Body of pancreas (tissue), 4 donors: ENCODE measurements at regions not wholly inside any gene's neighbourhood (a gene's known extent, or its start where the extent isn't known, plus 50 kb on each side); places are given as distances from the start of the nearest gene placed in this dataset.

Experiments used
- POLR2A ChIP-seq, 3 donors: fragments of 450-650 bp; IDR thresholded peaks; one replicate each; pipeline ENCODE4 v1.6.1; 2016; ENCODE audit warnings: antibody characterized with exemption in 3 of 3, mild to moderate bottlenecking in 2 of 3
- TF ChIP-seq, protein P1 (sequence below), 7 experiments: fragments of 450-650 bp in 4 of 7; fragments of 200-600 bp in 3 of 7; sonication (generic) in 3 of 7; IDR thresholded peaks; one replicate each; pipeline ENCODE4 v1.5.1; 2016 to 2019; ENCODE audit warnings: antibody characterized with exemption in 7 of 7

DNA sequence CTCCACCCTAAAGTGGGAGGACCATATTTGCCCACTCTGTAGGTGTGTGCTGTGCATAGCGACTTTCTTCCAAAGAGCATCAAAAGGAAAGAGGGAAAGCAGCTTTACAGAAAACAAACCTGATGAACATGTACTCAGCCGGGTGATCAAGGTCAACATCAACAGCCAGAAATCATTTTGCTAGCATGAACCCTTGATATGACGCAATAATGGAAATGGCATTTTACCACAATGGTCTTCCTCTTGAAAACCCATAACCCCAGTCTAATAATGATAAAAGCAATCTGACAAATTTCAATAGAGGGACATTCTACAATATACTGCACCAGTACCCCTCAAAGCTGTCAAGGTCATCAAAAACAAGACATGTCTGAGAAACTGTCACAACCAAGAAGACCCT lies 350.2 kb downstream of the FBXO15 start:
- no peak for TF ChIP-seq POLR2A (IDR thresholded peaks at IDR 0.05)
- TF ChIP-seq, protein P1, sequence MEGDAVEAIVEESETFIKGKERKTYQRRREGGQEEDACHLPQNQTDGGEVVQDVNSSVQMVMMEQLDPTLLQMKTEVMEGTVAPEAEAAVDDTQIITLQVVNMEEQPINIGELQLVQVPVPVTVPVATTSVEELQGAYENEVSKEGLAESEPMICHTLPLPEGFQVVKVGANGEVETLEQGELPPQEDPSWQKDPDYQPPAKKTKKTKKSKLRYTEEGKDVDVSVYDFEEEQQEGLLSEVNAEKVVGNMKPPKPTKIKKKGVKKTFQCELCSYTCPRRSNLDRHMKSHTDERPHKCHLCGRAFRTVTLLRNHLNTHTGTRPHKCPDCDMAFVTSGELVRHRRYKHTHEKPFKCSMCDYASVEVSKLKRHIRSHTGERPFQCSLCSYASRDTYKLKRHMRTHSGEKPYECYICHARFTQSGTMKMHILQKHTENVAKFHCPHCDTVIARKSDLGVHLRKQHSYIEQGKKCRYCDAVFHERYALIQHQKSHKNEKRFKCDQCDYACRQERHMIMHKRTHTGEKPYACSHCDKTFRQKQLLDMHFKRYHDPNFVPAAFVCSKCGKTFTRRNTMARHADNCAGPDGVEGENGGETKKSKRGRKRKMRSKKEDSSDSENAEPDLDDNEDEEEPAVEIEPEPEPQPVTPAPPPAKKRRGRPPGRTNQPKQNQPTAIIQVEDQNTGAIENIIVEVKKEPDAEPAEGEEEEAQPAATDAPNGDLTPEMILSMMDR (IDR thresholded peaks at IDR 0.05): no peak
